CD4-positive, alpha-beta T cell treated with Interleukin-15 for 1 hour (primary cell): ENCODE measurements at regions not wholly inside any gene's neighbourhood (a gene's known extent, or its start where the extent isn't known, plus 50 kb on each side); places are given as distances from the start of the nearest gene placed in this dataset.
A peak's percentile ranks its signal among the peaks of the same experiment; 100 is the strongest.
"Not testable (repeated sequence)": the region's sequence is repeated elsewhere in the genome, so short reads cannot be mapped to it uniquely, and the experiment has no call there.

Experiments used
- DNase-seq: peaks from one replicate; pipeline ENCODE4 v3.0.0-alpha.2; 2020

DNA sequence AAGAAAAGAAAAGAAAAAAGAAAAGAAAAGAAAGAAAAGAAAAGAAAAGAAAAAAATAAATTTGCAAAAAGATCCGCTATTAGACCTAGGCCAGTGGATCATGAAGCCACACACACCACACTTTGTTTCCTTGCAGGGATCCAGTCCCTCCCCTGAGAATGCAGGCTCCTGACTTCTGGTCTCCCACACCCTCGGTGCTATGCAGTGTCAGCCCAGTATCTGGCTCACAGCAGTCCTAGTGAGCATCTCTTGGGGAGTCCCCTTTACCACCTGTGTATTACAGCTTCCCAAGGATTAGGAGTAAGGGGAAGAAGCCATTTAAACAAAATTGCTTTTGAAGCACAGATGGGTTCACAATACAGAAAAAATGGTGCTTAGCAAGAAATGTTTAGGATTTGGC is 174.1 kb upstream of the IRF2BP2 start:
- not testable (repeated sequence) for DNase-seq

DNA sequence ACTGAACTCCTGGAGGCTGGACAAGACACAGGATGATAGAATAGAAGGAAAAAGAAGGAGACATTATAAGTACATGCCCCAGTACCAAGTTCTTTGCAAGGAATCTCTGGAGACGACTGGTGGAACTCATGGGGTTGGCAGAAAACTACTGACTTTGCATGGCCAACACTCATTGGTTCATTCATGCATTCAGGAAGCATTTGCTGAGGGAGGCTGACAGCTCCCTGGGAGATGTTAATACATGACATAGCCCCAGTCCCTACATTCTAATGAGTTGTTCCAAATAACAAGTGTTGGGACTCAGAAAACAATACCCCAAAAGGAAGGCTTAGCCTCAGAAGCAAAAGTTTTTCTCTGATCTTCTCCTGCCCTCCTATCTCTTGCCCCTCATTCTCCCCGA is 172.8 kb upstream of the IRF2BP2 start:
- DNase-seq = no peak

DNA sequence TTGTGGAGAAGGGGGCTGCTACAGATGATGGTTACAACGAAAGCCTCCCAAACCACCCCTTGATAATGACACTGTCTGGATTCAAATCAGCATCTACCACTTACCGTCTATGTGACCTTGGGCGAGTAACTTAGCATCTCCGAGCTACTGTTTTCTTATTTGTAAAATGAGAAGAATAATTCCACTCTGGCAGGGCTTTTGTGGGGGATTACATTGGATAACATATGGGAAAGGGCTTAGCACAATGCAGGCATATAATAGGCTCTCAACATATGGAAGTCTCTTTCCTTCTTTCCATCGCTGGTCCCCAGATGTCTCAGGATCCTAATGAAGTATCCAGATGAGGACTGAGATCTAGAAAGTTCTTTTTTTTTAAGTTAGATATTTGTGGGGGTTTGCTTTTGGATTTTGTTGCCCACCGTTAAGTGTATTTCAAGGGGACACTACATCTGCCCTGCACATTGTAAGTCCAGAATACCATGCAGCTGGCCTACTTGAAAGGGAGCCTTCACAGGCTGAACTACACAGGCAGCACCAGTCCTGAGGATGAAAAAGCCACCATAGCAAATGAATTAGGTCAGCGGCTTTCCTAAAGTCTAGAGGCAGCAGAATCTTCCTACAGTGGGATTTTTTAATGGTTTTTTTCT is 172.2 kb upstream of the IRF2BP2 start:
- no peak for DNase-seq

DNA sequence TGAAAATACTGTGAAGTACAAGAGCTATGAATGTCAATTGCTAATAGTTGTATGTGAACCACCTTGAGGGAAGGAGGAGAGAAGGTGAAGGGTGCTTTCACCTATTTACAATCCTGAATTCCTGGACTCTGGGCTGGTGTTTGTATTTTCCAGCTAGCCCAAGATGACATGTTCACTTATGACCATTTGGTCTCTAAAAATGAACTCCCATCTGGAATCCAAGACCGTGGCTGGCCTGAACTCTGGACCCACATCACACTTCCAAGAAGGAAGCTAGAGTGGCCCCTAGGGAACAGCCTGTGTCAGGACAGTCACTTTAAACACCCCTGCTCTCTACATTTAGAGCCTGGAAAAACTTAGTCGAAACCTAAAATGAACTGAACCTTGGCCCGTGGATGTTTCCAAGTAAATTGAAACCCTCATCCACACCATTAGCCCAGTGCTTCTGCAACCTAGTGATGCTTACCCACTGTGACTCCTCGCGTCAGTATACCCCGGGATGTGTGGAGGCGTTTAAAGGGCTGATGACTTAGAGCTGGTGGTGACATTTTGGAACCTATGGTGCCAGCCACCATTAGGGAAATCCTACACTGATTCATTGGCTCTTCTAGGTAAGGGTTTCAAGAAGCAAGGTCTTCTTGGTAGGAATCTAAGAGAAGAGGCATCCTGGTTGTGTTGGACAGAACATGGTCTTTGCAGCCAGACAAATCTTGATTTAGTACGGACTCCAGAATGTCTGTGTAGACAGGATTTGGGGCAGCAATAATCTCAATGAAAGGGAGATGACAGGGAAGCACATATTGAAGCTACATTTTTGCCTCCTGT is 171.5 kb upstream of the IRF2BP2 start:
- no peak for DNase-seq

DNA sequence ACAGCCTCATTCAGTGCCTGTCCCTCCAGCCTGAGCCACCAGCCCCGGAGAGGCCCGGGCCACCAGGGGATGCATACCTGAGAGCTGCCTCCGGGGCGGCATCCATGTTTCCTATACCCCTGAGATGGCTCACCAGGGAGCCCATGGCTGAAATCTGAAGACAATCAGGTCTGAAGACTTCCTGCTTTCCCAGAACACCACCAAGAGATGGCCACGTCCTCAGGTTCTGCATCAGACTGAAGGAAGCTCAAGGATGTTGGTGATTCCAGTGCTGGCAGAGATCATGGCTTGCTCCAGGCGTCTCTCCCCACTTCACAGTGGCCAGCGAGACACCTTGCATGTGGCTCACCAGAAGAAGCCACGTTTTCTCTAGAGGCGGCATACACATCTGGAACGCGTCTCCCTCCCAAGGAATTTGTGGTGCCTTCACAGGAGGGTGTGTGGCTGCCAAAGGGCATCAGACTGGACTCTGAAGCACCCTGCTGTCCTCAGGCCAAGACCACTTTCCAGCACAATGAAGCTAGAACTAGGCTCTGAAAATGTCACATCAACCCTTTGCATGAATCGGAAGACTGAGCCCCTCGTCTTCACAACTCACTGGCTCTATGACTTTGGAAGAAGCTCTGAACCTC is 170.7 kb upstream of the IRF2BP2 start:
- no peak for DNase-seq

DNA sequence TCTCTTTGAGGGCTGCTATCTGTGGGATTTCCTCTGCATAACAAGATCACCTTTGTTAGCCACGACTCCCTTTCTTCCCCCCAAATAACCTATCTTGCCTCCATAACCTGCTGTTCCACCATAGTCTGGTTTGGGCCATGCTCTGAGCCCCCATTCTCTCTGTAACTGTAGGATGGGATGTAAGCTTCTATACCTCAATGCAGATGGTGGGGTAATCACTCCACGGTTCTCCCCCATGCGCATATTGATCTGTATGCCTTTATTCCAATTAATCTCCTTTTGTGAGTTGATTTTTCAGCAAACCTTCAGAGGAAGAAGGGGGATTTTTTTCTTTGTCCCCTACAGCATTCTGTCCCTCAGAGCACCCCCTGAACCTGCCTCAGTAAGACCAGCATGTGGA is 170.1 kb upstream of the IRF2BP2 start:
- DNase-seq = no peak

DNA sequence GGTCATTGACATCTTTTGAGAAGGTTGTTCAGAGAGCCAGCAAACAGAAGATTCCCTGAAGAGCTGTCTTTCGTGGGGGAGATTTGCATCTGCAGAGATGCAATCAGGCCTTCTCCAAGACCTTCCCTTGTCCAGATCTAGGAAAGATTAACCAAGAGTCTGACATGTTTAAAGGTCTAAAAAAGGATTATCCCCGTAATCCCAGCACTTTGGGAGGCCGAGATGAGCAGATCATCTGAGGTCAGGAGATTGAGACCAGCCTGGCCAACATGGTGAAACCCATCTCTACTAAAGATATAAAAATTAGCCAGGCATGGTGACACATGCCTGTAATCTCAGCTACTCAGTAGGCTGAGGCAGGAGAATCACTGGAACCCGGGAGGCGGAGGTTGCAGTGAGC is 169.6 kb upstream of the IRF2BP2 start:
- DNase-seq = not testable (repeated sequence)

DNA sequence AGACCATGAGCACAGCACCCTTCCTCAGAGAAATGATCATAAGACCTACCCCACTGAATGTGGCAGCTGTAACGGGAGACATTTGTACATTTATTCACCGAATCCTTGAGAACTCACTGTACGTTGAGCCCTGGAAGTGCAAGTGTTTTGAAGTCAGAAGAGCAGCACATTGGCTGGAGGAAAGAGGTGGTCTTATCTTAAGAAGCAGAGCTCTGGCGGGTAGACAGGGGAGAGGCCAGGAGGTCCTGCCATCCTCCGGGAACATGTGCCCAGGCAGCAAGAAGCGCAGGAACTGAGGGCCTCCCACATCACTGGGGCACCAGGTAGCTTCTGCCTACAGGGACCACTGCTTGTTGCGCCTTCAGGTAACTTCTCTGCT is 169.2 kb upstream of the IRF2BP2 start:
- no peak for DNase-seq

DNA sequence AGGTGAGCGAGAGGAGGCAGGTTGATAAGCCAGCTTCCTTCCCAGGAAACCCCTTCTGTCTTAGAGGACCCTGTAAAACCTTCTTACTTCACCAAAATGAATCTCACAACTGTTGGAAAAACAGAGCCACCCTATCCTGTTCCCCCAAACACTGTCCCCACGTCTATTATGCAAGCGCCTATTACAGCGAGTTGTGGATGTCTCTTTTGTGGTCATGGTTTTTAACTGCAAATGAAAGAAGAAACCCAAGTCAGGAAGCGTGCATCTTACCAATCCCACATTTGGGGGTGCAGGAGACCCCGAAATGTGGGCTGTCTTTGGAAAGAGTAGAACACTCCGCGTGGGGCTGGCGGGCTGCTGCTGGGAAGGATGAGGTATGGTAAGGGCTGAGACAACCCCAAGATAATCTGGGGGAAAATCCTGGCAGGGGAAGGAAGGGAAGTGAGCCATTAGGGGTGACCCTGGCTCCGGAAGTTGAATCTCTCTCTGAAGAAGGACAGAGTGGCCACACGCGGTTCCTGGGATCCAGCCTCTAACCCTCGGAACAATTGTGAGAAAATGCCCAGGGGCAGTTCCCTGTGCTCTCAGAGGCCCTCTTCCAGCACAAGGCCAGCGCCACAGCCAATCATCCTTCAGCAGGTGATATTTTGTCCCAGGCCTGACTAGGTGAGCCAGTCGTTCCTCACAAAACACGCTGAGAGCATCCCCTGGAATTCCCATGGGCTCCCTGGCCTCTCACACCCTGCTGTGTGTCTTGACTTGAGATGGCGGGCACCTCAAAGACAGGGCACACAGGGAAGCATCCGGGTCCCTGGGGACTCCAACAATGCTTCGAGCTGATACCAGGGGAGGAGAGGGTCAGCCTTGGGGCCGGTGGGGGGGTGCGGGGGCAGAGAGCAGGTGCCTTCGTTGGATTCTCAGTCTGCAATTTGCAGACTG is 168.5 kb upstream of the IRF2BP2 start:
- DNase-seq = no peak

DNA sequence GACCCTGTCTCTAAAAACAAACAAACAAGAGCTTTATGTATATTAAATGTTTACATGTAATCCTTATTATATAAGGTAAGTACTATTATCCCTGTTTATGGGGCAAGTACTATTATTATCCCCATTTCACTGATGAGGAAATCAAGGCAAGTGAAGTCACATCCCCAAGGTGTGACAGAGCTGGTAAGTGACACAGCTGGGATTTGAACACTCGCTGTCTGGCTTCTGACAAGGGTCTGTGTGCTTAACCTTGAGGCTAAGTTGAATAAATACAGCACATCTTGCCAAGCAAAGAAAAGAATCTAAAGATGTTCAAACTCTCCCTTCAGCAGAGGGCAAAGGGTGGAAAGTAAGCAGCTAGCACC is 167.9 kb upstream of the IRF2BP2 start:
- no peak for DNase-seq

DNA sequence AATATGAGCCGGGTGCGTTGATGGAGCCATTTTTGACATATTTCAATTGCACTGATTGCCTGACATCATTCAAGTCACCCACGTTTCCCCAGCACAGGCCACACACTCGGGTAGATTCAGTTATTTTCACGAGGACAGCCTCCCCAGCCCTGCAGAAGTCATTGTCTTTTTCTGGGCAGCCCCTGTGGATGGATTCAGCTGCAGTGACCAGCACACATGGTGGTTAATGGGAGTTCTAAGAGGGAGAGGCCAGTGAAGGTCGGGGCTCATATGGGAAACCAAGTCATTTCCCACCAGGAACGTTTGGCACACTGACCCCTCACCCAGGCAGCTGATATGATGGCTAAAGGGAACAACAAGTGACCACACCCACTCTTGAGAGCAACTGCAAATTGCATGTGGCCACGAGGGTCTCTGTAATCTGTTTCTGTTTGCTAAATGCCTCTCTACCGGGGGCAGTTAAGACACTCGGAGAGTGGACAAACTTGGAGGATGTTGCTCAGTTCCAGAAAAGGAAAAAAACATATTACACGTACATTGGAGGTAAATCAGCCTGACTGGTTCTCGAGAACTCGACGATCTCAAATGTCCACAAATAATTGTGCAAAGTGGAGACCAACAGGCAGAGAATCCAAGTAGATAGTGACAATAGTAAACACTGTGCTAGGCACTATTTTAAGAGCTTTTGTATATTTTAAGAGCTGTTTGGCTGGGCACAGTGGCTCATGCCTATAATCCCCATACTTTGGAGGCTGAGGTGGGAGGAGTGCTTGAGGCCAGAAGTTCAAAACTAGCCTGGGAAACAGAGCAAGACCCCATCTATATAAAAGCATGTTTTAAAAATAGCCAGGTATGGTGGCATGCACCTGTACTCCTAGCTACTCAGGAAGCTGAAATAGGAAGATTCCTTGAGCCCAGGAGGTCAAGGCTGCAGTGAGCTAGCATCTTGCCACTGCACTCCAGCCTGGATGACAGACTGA is 167.2 kb upstream of the IRF2BP2 start:
- DNase-seq = no peak

DNA sequence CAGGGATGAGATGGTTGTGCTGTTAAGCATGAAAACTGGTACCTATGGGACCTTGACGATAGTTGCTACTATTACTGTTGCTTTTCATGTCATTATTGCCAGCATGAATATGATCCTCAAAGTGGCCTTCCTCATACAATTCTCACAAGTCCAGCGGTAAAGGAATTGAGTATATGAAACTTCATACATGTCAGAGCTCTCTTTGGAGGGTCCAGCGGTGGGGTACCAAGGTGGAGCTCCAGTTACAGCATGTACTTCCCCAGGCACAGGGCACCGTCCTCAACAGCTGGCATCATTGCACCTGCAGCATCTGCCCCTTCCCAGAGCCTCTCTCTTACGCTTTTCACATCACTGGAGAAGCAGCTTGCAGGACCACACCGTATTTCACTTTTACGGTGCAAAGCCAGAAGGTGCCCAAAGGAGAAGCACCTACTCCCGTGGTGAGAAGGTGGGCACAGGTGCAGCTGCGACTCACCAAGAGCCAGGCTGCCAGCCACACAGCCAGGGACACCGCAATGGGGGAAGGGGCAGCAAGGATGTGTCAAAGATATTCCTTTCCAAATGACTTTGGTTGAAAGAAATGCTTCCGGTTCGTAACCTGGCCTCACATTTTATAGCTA is 166.4 kb upstream of the IRF2BP2 start:
- no peak for DNase-seq

DNA sequence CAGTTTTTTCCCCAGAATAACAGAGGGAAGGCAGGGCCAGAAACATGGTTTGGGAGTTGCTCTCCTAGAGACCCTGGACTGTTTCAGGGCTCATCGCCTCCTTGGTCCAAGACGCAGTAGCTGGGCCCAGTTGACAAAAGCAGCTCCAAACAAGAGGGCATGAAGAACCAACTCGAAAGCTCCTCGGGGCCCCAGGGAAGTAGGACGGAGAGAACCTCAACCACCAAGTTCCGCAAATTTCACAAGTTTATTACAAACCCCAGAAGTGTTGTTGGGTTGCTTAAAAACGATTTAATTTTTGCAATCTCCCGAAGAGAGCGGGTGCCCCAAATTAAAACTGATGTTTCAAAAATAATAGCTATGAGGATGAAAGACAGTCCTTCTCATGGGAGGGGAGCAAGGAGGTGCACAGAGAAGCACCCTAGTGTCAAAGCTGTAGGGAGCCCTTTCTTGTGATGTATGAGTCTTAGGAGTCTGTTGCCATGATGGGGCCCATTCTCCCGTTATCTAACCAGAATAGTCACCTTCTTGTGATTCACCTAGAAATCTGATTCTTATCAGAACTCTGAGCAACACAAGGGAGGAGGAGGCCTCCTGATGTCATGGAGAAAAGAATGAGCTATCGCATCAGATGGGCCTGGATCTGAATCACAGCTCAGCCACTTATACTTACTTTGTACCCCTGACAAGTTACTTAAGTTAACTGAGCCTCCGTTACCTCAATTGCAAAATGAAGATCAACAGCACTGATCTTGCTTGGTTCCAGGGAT is 165.7 kb upstream of the IRF2BP2 start:
- peak; percentile 50 for DNase-seq

DNA sequence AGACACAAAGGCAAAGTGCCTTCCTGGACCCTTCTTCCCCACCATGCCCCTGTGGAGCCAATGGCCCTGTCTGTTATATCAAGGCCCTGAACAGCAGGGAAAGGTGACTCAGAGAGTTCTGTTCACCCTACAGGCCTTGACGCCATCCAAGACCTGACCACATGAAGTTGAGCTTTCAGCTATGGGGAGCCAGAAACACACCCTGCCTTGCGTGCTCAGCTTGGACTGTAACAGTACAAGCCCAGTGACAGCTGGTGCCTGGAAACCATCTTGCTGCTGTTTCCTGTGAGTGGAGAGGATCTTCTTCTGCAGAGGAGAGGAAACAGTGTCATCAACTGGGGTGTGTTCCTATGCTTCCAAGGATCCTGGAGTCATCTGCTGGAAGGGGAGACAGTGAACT is 165.0 kb upstream of the IRF2BP2 start:
- peak; percentile 59 for DNase-seq

DNA sequence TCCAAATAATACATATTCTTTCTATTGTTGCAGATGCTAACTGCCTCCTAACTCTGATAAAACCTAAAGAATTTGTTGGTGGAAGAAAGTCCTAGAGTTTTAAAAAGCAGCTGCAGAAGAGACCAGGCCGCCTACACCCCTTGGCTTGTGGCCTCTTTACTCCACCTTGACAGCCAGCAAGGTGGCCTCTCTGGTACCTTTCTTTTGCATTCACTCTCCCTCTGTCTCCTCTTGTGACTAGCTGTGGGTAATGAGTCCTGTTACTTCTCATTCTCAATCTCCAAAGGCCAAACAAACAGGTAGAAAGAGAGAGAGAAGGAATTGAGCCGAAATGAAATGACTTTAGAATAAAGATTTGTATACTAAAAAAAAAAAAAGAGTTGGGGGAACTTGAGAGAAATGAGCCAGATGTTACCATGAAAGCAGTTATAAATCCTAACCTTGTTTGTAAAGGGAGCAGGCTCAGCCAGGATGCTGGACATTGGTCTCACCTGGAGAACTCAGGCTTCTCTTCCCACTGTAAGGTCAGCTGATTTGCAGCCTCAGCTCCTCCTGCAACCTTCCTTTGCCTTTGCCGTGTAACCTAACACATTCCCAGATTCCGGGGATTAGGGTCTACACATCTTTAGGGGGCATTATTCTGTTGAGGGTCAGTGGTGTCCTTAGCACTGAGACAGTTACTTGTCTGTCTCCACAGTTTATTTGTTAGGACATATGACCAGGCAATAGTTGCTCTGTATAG is 164.1 kb upstream of the IRF2BP2 start:
- DNase-seq = no peak

DNA sequence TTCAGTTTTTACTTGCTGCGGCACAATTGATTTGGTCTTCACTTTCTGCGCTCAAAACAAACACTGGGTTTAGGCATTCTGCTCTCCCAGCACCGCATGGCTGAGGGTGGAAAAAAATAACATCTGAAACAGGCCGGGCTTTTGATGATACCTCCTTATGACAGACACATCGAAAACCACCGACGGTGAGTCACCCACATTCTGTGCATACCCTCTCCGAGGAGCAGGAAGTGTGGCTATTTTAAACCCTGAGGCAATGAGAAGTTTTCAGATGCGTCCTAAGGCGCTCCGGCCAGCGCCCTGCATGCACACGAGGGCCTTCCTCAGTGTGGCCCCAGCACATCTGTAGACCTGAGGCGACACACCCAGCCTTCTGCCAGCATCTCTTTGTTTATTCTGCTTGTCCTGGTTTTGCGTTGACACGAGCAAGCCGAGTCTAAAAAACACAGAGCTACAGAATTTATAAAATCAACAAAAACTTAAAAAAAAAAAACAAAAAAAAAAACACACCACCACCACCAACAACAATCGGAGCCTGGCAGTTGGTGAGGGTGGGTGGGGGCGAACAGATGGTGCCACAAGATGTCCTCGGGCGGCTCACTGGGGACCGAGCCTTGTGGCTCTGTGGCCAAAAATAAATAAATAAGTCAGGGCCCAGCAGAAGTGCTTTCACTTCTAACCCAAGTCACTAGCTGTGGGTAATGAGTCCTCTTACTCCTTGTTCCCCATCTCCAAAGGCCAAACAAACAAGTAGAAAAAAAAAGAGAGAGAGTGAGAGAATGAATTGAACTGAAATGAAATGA is 162.6 kb upstream of the IRF2BP2 start:
- peak; percentile 92 for DNase-seq

DNA sequence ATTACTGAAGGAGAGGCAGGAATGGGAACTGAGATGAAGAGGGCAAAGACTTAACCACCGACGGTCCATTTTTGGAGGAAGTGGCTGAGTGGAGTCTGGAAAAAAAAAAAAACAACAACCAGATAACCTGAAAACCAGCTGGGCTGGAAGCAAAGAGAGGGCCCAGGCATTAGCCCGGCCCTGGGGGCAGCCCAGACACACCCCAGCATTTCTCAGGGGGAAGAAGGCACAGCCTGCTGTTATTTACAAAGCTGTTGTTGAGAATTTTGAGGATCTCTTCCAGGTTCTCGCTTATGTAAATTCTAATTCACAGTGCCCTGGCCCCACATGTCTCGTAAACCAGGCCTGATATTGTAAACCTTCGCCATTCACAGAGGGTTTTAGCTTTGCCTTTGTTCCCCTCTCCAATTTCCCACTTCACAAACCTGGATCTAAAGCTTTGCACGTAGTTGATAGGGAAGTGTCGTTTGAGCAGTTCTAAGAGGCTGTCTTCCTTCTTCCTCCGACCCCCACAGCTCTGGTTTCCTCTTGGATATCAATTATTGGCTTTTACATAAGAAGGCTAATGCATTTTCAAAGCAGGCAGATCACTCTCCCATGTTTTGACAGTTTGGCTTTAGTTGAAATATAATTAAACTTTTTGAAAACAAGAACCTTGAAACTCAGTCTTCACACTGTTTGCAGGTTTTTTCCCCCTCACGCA is 161.8 kb upstream of the IRF2BP2 start:
- no peak for DNase-seq

DNA sequence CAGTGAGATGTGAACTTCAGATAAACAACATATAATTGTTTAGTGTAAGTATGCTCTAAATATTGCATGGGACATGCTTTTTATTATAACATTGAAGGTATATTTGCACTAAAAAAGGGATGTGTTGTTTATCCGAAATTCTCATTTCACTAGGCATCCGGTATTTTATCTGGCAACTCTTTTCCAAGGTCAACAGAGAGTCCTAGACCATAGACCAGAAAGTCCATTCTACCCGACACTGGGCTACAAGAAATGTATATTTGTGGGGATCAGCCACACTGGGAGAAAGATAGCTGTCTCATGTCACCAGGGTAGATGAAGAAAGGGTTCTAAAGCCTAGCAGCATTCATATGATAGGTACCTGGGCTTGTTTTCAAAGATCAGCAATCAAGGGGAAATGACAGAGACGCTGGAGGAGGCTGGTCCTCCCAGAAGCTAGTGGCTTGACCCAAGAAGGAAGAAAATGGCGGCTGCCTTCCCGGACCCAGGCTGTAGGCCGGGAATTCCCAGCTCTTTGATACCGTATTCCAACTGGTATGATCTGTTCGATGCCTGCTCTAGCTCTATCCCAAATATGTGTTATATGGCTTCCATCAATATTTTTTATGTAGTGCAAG is 161.1 kb upstream of the IRF2BP2 start:
- DNase-seq = no peak
